ENCODE measurements at regions not wholly inside any gene's neighbourhood (a gene's known extent, or its start where the extent isn't known, plus 50 kb on each side); places are given as distances from the start of the nearest gene placed in this dataset.

- WGBS, 2 donors: 51 to 90% methylated on average over 2 to 3 of the region's 3 CpGs
- intact Hi-C loops (cut with DNase I): no loop called here
- no peaks in the 10 kb centered on the region for H3K36me3 ChIP-seq
Measured at GRCh38 chr1:192920412-192920811, 111.6 kb downstream of the RGS2 start.

GRCh38 chr1:192925609-192926008, 116.8 kb downstream of the RGS2 start:
- WGBS, 2 donors: 80 to 84% methylated on average over 4 of the region's 4 CpGs
- Histone ChIP-seq H3K4me3 (no peak overlapping the region), H3K27me3 (no peaks in the 10 kb centered on the region), H3K9me3 (no peaks in the 10 kb centered on the region), H3K4me1 (no peaks in the 10 kb centered on the region), H3K36me3 (no peaks in the 10 kb centered on the region), H3K27ac (no peak overlapping the region)
- intact Hi-C loops (cut with DNase I): no loop called here
- DNase-seq: no peak
- no peak for TF ChIP-seq CTCF (IDR thresholded peaks at IDR 0.05)

More at GRCh38 chr1:192920412-192920811, 111.6 kb downstream of the RGS2 start:
- Histone ChIP-seq H3K27me3 (no peaks in the 10 kb centered on the region), H3K4me1 (no peaks in the 10 kb centered on the region), H3K4me3 (no peak overlapping the region), H3K9me3 (no peaks in the 10 kb centered on the region), H3K27ac (peak overlapping the region in 2 of 4 donors; percentile 4 to 24)
- TF ChIP-seq POLR2A (IDR thresholded peaks at IDR 0.05) (no peak), CTCF (IDR thresholded peaks at IDR 0.05) (no peak)
- DNase-seq: no peak

DNA sequence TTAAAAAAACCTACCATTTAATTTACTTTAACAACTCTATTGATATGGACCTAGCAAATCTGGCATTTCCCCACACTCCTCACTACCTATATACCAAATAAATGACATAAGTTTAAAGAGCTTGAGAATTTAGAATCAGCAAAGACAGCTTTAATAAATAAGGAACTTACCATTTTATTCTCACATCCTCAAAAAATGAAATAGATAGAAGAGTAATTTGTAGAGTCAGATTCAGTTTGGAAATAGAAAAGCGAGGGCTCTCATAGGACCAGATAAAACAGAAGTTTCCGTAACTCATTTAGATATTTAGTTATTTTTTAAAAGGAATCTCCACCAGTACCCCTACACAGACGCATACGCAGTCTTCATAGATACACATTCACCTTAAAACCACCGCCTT, 117.9 kb downstream of the RGS2 start:
- intact Hi-C loops (cut with DNase I): no loop called here

DNA sequence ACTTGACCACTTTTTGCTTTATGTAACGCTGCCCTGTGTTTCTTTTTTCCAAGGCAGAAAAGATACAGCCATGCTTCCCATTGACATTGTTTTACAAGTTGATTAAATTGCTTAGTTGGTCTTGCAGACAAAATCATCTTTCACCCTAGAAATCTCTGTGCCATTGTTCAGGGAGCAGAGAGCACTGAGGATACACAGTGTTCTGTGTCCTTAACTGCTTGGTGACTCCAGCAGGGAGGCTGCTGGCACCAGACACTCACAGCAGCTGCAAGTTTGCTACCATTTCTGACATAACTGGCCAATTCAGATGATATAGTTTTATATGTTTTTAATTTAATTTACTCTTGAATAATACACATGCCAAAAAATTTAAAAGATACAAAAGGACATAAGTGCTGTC, 118.7 kb downstream of the RGS2 start:
- 83 to 94% methylated on average over 1 of the region's 1 CpG for WGBS, 2 donors
- no peak overlapping the region for H3K4me3 ChIP-seq
- H3K4me1 ChIP-seq: no peaks in the 10 kb centered on the region
- no peak overlapping the region for H3K27ac ChIP-seq
- H3K36me3 ChIP-seq: no peaks in the 10 kb centered on the region
- no peaks in the 10 kb centered on the region for H3K27me3 ChIP-seq
- intact Hi-C loops (cut with DNase I): no loop called here
- TF ChIP-seq CTCF (IDR thresholded peaks at IDR 0.05): no peak
- TF ChIP-seq POLR2A (IDR thresholded peaks at IDR 0.05): no peak
- no peak for DNase-seq
- no peaks in the 10 kb centered on the region for H3K9me3 ChIP-seq

More for the DNA sequence above, 117.9 kb downstream of the RGS2 start:
- TF ChIP-seq CTCF (IDR thresholded peaks at IDR 0.05) (no peak), POLR2A (IDR thresholded peaks at IDR 0.05) (no peak)
- Histone ChIP-seq H3K4me1 (no peaks in the 10 kb centered on the region), H3K27ac (no peak overlapping the region), H3K9me3 (no peaks in the 10 kb centered on the region), H3K36me3 (no peaks in the 10 kb centered on the region), H3K4me3 (no peak overlapping the region), H3K27me3 (no peaks in the 10 kb centered on the region)
- no peak for DNase-seq
- 89% methylated on average over 5 of the region's 5 CpGs for WGBS, 2 donors

DNA sequence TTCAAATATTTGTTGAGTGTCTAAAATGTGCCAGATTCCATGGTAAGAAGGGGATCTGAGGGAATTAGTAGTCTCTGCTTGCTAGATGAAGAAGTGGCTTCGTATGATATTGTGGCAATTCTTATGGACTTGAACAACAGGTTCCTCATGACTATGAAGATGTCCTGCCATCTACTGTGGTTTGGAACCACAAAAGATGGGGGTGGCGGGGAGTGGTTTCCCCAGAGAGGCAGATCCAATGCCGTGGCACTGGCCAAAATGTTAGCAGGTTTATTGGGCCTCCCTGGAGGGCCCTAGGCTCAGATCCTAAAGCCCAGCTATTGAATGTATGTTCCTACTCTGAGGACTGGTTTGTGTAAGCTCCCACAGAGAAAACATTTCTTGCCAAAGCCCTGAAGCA, 120.8 kb downstream of the RGS2 start:
- Histone ChIP-seq H3K27ac (no peak overlapping the region), H3K9me3 (no peaks in the 10 kb centered on the region), H3K4me3 (no peak overlapping the region), H3K36me3 (no peaks in the 10 kb centered on the region), H3K4me1 (no peaks in the 10 kb centered on the region), H3K27me3 (no peaks in the 10 kb centered on the region)
- 57 to 78% methylated on average over 3 of the region's 3 CpGs for WGBS, 2 donors
- DNase-seq: no peak
- intact Hi-C loops (cut with DNase I): no loop called here
- TF ChIP-seq CTCF (IDR thresholded peaks at IDR 0.05) (no peak), POLR2A (IDR thresholded peaks at IDR 0.05) (no peak)

Measured in esophagus squamous epithelium (tissue), 5 donors.